Esophagus squamous epithelium (tissue), 5 donors: ENCODE measurements at regions not wholly inside any gene's neighbourhood (a gene's known extent, or its start where the extent isn't known, plus 50 kb on each side); places are given as distances from the start of the nearest gene placed in this dataset.
A peak's percentile ranks its signal among the peaks of the same experiment; 100 is the strongest.
"Not testable (repeated sequence)": the region's sequence is repeated elsewhere in the genome, so short reads cannot be mapped to it uniquely, and the experiment has no call there.

Experiments
- DNase-seq: peaks from one replicate; lab custom pipeline; 2025; lab: John Stamatoyannopoulos, UW
- H3K27ac ChIP-seq, 4 donors: fragments of 200-600 bp; sonication (generic); one replicate each; pipeline ENCODE4 v1.5.1; 2016 to 2019; ENCODE audit warnings: mild to moderate bottlenecking in 1 of 4
- H3K27me3 ChIP-seq, 4 donors: fragments of 200-600 bp; sonication (generic); 1 replicate in 3 of 4; 2 replicates in 1 of 4; pipeline versions ENCODE4 v1.5.1 to v1.6.0; 2017 to 2021; ENCODE audit warnings: antibody characterized with exemption in 1 of 4
- H3K36me3 ChIP-seq, 3 donors: fragments of 200-600 bp; sonication (generic); one replicate each; pipeline ENCODE4 v1.5.1; 2016 to 2019
- H3K4me1 ChIP-seq, 3 donors: fragments of 200-600 bp; sonication (generic); one replicate each; pipeline ENCODE4 v1.5.1; 2017 to 2019
- H3K4me3 ChIP-seq, 4 donors: fragments of 200-600 bp; sonication (generic); 1 replicate in 3 of 4; 2 replicates in 1 of 4; pipeline ENCODE4 v1.5.1; 2016 to 2019; ENCODE audit warnings: mild to moderate bottlenecking in 2 of 4, moderate library complexity in 1 of 4
- H3K9me3 ChIP-seq, 3 donors: fragments of 200-600 bp; sonication (generic); one replicate each; pipeline ENCODE4 v1.5.1; 2016 to 2019
- POLR2A ChIP-seq, 4 donors: fragments of 450-650 bp; IDR thresholded peaks; one replicate each; pipeline ENCODE4 v1.6.1; 2017; ENCODE audit warnings: antibody characterized with exemption in 4 of 4, mild to moderate bottlenecking in 4 of 4, moderate library complexity in 3 of 4
- WGBS, 2 donors: methylation state at CpG; one replicate each; pipeline ENCODE4 v1.1.5; 2018; 5-methylcytosine and 5-hydroxymethylcytosine counted together
- intact Hi-C: fragments of 100-400 bp; cut with DNase I; formaldehyde crosslinking; loops from one replicate; pipeline ENCODE4 v1.15.0; 2022
- TF ChIP-seq, protein P1 (sequence below), 6 experiments: fragments of 450-650 bp in 4 of 6; fragments of 200-600 bp in 2 of 6; sonication (generic) in 2 of 6; IDR thresholded peaks; one replicate each; pipeline ENCODE4 v1.5.1; 2016 to 2019; ENCODE audit warnings: antibody characterized with exemption in 6 of 6, mild to moderate bottlenecking in 4 of 6, moderate library complexity in 4 of 6
- donor health status: DM: yes; HTN: yes; CAD: no.

DNA sequence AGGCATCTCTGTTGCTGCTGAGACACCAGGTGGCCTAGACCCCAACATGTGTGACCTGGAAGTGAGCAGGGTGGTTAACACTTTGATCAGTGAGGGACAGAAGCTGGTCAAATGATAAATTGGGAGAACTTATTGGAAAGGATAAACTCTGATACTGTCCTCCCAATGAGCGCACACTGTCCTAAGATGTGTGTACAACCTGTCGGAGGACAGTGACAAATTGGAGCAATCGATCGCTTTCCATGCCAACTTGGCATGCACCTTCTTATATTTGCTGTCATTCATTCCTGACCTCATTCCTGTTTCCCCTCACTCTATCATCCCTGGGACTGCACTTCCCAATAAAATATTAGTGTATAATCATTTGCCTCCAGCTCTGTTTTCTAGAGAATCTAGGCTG, 198.7 kb upstream of the PROK2 start:
- Histone ChIP-seq H3K9me3 (no peaks in the 10 kb centered on the region), H3K4me1 (peaks cover 0 to 7% (median 6%) of the 10 kb centered on the region in 3 donors), H3K4me3 (no peak overlapping the region), H3K36me3 (no peaks in the 10 kb centered on the region), H3K27ac (peak overlapping the region in 1 of 4 donors; percentile 14), H3K27me3 (peaks cover 0 to 3% (median 0%) of the 10 kb centered on the region in 4 donors)
- intact Hi-C loops: no loop called here
- no peak for TF ChIP-seq POLR2A (IDR thresholded peaks at IDR 0.05)
- TF ChIP-seq, protein P1, sequence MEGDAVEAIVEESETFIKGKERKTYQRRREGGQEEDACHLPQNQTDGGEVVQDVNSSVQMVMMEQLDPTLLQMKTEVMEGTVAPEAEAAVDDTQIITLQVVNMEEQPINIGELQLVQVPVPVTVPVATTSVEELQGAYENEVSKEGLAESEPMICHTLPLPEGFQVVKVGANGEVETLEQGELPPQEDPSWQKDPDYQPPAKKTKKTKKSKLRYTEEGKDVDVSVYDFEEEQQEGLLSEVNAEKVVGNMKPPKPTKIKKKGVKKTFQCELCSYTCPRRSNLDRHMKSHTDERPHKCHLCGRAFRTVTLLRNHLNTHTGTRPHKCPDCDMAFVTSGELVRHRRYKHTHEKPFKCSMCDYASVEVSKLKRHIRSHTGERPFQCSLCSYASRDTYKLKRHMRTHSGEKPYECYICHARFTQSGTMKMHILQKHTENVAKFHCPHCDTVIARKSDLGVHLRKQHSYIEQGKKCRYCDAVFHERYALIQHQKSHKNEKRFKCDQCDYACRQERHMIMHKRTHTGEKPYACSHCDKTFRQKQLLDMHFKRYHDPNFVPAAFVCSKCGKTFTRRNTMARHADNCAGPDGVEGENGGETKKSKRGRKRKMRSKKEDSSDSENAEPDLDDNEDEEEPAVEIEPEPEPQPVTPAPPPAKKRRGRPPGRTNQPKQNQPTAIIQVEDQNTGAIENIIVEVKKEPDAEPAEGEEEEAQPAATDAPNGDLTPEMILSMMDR (IDR thresholded peaks at IDR 0.05): no peak
- DNase-seq: no peak
- 95 to 97% methylated on average over 4 of the region's 4 CpGs for WGBS, 2 donors

DNA sequence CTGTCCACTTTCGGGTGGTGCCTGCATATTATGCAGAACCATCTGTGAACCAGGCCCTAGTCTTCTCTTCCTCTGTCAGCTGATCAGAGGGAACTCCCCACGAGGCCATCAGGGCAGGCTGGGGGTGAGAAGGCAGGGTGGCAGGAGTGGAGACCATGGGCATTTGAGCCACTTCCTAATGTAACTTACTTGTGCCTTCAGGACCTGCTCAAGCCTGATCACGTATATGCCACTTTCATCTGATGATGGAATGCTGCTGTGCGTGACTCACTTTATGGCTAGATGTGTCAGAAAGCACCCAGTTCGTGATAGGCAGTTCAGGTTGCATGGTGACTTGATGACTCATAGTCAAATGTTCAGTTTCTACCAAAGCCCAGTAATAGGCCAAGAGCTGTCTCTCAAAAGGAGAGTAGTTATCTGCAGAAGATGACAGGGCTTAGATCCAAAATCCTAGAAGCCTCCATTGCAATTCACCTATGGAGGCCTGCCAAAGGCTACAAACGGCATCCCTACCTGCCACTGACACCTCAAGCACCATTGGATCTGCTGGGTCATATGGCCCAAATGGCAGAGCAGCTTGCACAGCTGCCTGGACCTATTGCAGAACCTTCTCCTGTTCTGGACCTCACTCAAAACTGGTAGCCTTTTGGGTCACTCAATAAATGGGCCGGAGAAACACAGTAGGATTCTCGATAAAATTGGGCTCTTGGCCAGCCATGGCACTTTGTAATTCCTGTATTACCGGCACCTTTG, 197.7 kb upstream of the PROK2 start:
- H3K27ac ChIP-seq: peak overlapping the region in 1 of 4 donors; percentile 28
- H3K4me1 ChIP-seq, H3K9me3 ChIP-seq, H3K36me3 ChIP-seq, intact Hi-C loops, H3K27me3 ChIP-seq, DNase-seq, H3K4me3 ChIP-seq: not testable (repeated sequence)
- 31 to 36% methylated on average over 6 to 8 of the region's 9 CpGs for WGBS, 2 donors

DNA sequence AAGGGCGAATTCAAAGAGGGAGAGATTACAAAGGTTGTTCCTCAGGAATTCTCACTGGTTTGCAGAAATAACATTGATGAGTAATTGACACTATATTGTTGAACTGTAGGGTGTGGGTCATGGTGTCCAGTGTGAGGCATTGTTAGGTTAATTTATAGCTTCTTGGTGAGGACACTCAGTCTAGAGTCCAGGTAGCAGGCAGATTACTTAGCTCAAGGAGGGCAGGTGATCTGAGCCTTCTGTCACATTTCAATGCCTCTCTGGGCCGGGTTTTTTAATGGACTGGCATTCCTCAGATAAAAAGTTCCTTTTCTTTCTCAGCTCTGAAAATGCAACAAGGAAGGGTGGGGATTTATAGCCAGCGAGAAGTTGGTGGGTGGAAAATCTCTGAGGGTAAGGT, 194.2 kb upstream of the PROK2 start:
- peaks cover 0 to 27% (median 0%) of the 10 kb centered on the region in 4 donors for H3K27me3 ChIP-seq
- no peak overlapping the region for H3K27ac ChIP-seq
- intact Hi-C loops: no loop called here
- peaks cover 0 to 7% (median 6%) of the 10 kb centered on the region in 3 donors for H3K4me1 ChIP-seq
- DNase-seq: no peak
- TF ChIP-seq POLR2A (IDR thresholded peaks at IDR 0.05): no peak
- TF ChIP-seq, protein P1 (IDR thresholded peaks at IDR 0.05): no peak
- H3K4me3 ChIP-seq: no peak overlapping the region
- H3K36me3 ChIP-seq: no peaks in the 10 kb centered on the region
- 66 to 69% methylated on average over 3 of the region's 3 CpGs for WGBS, 2 donors
- H3K9me3 ChIP-seq: no peaks in the 10 kb centered on the region

- intact Hi-C loops: no loop called here
- Histone ChIP-seq H3K4me3 (peak overlapping the region in 1 of 4 donors; percentile 8), H3K4me1 (peaks cover 0 to 7% (median 6%) of the 10 kb centered on the region in 3 donors), H3K27ac (no peak overlapping the region), H3K36me3 (no peaks in the 10 kb centered on the region), H3K9me3 (no peaks in the 10 kb centered on the region), H3K27me3 (peaks cover 0 to 35% (median 0%) of the 10 kb centered on the region in 4 donors)
- no peak for TF ChIP-seq POLR2A (IDR thresholded peaks at IDR 0.05)
- DNase-seq: no peak
- WGBS, 2 donors: 29 to 44% methylated on average over 7 of the region's 7 CpGs
Measured at GRCh38 chr3:71978150-71978721, 193.3 kb upstream of the PROK2 start.

- no peak overlapping the region for H3K27ac ChIP-seq
- H3K9me3 ChIP-seq: no peaks in the 10 kb centered on the region
- H3K4me1 ChIP-seq: peaks cover 0 to 6% (median 4%) of the 10 kb centered on the region in 3 donors
- H3K4me3 ChIP-seq: no peak overlapping the region
- WGBS, 2 donors: 39 to 48% methylated on average over 4 of the region's 4 CpGs
- intact Hi-C loops: no loop called here
- no peak for TF ChIP-seq POLR2A (IDR thresholded peaks at IDR 0.05)
- TF ChIP-seq, protein P1 (IDR thresholded peaks at IDR 0.05): no peak
- H3K27me3 ChIP-seq: peaks cover 0 to 41% (median 0%) of the 10 kb centered on the region in 4 donors
- no peak for DNase-seq
- H3K36me3 ChIP-seq: no peaks in the 10 kb centered on the region
Measured at GRCh38 chr3:71977525-71977924, 192.6 kb upstream of the PROK2 start.

DNA sequence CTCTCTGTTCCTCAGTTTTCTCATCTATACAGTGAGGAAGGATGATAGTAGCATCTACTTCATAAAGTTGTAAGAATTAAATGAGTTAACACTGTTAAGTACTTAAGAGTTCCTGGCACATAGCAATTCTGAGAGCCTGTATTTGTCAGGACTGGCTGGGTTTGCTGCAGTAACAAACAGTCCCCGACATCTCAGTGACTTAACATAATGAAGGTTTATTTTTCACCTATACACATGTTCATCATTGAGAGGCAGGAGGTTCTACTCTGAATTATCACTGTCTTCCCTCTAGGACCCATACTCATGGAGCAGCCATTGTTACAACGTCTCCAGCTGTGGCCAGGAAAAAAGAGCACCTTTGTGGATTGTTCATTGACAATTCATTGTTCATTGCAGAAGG, 190.6 kb upstream of the PROK2 start:
- no peaks in the 10 kb centered on the region for H3K4me1 ChIP-seq
- H3K36me3 ChIP-seq: no peaks in the 10 kb centered on the region
- intact Hi-C loops: no loop called here
- no peak overlapping the region for H3K4me3 ChIP-seq
- H3K9me3 ChIP-seq: no peaks in the 10 kb centered on the region
- TF ChIP-seq POLR2A (IDR thresholded peaks at IDR 0.05): no peak
- TF ChIP-seq, protein P1 (IDR thresholded peaks at IDR 0.05): no peak
- peaks cover 0 to 48% (median 0%) of the 10 kb centered on the region in 4 donors for H3K27me3 ChIP-seq
- no peak for DNase-seq
- WGBS, 2 donors: 96 to 100% methylated on average over 2 of the region's 2 CpGs
- no peak overlapping the region for H3K27ac ChIP-seq
